Activated naive CD4-positive, alpha-beta T cell treated with anti-CD3 and anti-CD28 coated beads for 36 hours (primary cell): ENCODE measurements at regions not wholly inside any gene's neighbourhood (a gene's known extent, or its start where the extent isn't known, plus 50 kb on each side); places are given as distances from the start of the nearest gene placed in this dataset.

ENCODE experiments used
- CTCF ChIA-PET: fragments of 350-600 bp; sonication (Branson Sonifier 250); formaldehyde crosslinking; loops from one replicate; lab custom pipeline; 2021; ENCODE audit warnings: antibody characterized with exemption; lab: Charles Lee
- DNase-seq: peaks from one replicate; pipeline ENCODE4 v3.0.0-alpha.2; 2020
- H3K27ac Mint-ChIP-seq: one replicate; pipeline ENCODE4 v1.8.0; 2021; ENCODE audit warnings: mild to moderate bottlenecking, mixed read lengths
- H3K27me3 Mint-ChIP-seq: one replicate; pipeline ENCODE4 v1.8.0; 2021; ENCODE audit warnings: low read depth, mixed read lengths
- H3K36me3 Mint-ChIP-seq: one replicate; pipeline ENCODE4 v1.8.0; 2021; ENCODE audit warnings: low read depth, mixed read lengths
- H3K4me1 Mint-ChIP-seq: one replicate; pipeline ENCODE4 v1.8.0; 2021; ENCODE audit warnings: low read depth, mixed read lengths
- H3K4me3 Mint-ChIP-seq: one replicate; pipeline ENCODE4 v1.8.0; 2021; ENCODE audit warnings: mild to moderate bottlenecking, moderate library complexity, mixed read lengths
- H3K9me3 Mint-ChIP-seq: one replicate; pipeline ENCODE4 v1.8.0; 2021; ENCODE audit warnings: mixed read lengths
- intact Hi-C: fragments of 100-400 bp; cut with micrococcal nuclease; formaldehyde crosslinking; loops from one replicate; pipeline ENCODE4 v1.15.1; 2023

GRCh38 chr2:180474716-180475115 is 467.6 kb upstream of the CWC22 start:
- H3K4me3 Mint-ChIP-seq: no peak overlapping the region
- H3K9me3 Mint-ChIP-seq: no peaks in the 10 kb centered on the region
- intact Hi-C loops: no loop called here
- no peak for DNase-seq
- no peak overlapping the region for H3K27ac Mint-ChIP-seq
- no peaks in the 10 kb centered on the region for H3K4me1 Mint-ChIP-seq
- CTCF ChIA-PET: no interaction called here
- H3K27me3 Mint-ChIP-seq: no peaks in the 10 kb centered on the region
- no peaks in the 10 kb centered on the region for H3K36me3 Mint-ChIP-seq

- Mint-ChIP-seq H3K27ac (no peak overlapping the region), H3K4me3 (no peak overlapping the region), H3K4me1 (no peaks in the 10 kb centered on the region), H3K9me3 (no peaks in the 10 kb centered on the region), H3K36me3 (no peaks in the 10 kb centered on the region), H3K27me3 (no peaks in the 10 kb centered on the region)
- intact Hi-C loops: no loop called here
- CTCF ChIA-PET: no interaction called here
- no peak for DNase-seq
Measured at GRCh38 chr2:180473456-180473855, 466.4 kb upstream of the CWC22 start.

- intact Hi-C loops: no loop called here
- DNase-seq: no peak
- Mint-ChIP-seq H3K9me3 (no peaks in the 10 kb centered on the region), H3K27ac (no peak overlapping the region), H3K27me3 (no peaks in the 10 kb centered on the region), H3K4me3 (no peak overlapping the region), H3K36me3 (no peaks in the 10 kb centered on the region), H3K4me1 (no peaks in the 10 kb centered on the region)
- CTCF ChIA-PET: no interaction called here
Measured at GRCh38 chr2:180472133-180472532, 465.0 kb upstream of the CWC22 start.

- Mint-ChIP-seq H3K36me3 (no peaks in the 10 kb centered on the region), H3K27ac (no peak overlapping the region), H3K4me1 (no peaks in the 10 kb centered on the region), H3K9me3 (no peaks in the 10 kb centered on the region), H3K4me3 (no peak overlapping the region), H3K27me3 (peaks cover 3% of the 10 kb centered on the region)
- CTCF ChIA-PET: no interaction called here
- intact Hi-C loops: no loop called here
- no peak for DNase-seq
Measured at GRCh38 chr2:180463608-180464007, 456.5 kb upstream of the CWC22 start.

GRCh38 chr2:180461761-180462160 is 454.7 kb upstream of the CWC22 start:
- Mint-ChIP-seq H3K4me3 (no peak overlapping the region), H3K27me3 (peaks cover 3% of the 10 kb centered on the region), H3K9me3 (no peaks in the 10 kb centered on the region), H3K36me3 (no peaks in the 10 kb centered on the region), H3K27ac (no peak overlapping the region), H3K4me1 (no peaks in the 10 kb centered on the region)
- DNase-seq: no peak
- CTCF ChIA-PET: no interaction called here
- intact Hi-C loops: no loop called here

GRCh38 chr2:180456801-180457200 is 449.7 kb upstream of the CWC22 start:
- Mint-ChIP-seq H3K27ac (no peak overlapping the region), H3K36me3 (no peaks in the 10 kb centered on the region), H3K4me3 (no peak overlapping the region), H3K9me3 (no peaks in the 10 kb centered on the region), H3K27me3 (no peaks in the 10 kb centered on the region), H3K4me1 (no peaks in the 10 kb centered on the region)
- DNase-seq: no peak
- intact Hi-C loops: no loop called here
- CTCF ChIA-PET: no interaction called here

- CTCF ChIA-PET: no interaction called here
- Mint-ChIP-seq H3K4me3 (no peak overlapping the region), H3K27ac (no peak overlapping the region), H3K36me3 (no peaks in the 10 kb centered on the region), H3K4me1 (no peaks in the 10 kb centered on the region), H3K9me3 (no peaks in the 10 kb centered on the region), H3K27me3 (no peaks in the 10 kb centered on the region)
- DNase-seq: no peak
- intact Hi-C loops: no loop called here
Measured at GRCh38 chr2:180450841-180451240, 443.7 kb upstream of the CWC22 start.

GRCh38 chr2:180449171-180449915 is 442.2 kb upstream of the CWC22 start:
- H3K27me3 Mint-ChIP-seq: no peaks in the 10 kb centered on the region
- CTCF ChIA-PET: no interaction called here
- H3K27ac Mint-ChIP-seq: no peak overlapping the region
- no peak for DNase-seq
- H3K4me3 Mint-ChIP-seq: no peak overlapping the region
- H3K36me3 Mint-ChIP-seq: no peaks in the 10 kb centered on the region
- H3K9me3 Mint-ChIP-seq: no peaks in the 10 kb centered on the region
- intact Hi-C loops: no loop called here
- H3K4me1 Mint-ChIP-seq: no peaks in the 10 kb centered on the region

GRCh38 chr2:180446492-180446891 is 439.4 kb upstream of the CWC22 start:
- no peak overlapping the region for H3K27ac Mint-ChIP-seq
- H3K4me1 Mint-ChIP-seq: no peaks in the 10 kb centered on the region
- H3K27me3 Mint-ChIP-seq: no peaks in the 10 kb centered on the region
- DNase-seq: no peak
- H3K36me3 Mint-ChIP-seq: no peaks in the 10 kb centered on the region
- H3K9me3 Mint-ChIP-seq: no peaks in the 10 kb centered on the region
- CTCF ChIA-PET: no interaction called here
- H3K4me3 Mint-ChIP-seq: no peak overlapping the region
- intact Hi-C loops: no loop called here

- Mint-ChIP-seq H3K27me3 (no peaks in the 10 kb centered on the region), H3K4me3 (no peak overlapping the region), H3K27ac (no peak overlapping the region), H3K9me3 (no peaks in the 10 kb centered on the region), H3K4me1 (no peaks in the 10 kb centered on the region), H3K36me3 (no peaks in the 10 kb centered on the region)
- DNase-seq: no peak
- intact Hi-C loops: no loop called here
- CTCF ChIA-PET: no interaction called here
Measured at GRCh38 chr2:180443888-180444287, 436.8 kb upstream of the CWC22 start.

GRCh38 chr2:180442860-180443644 is 436.0 kb upstream of the CWC22 start:
- H3K4me1 Mint-ChIP-seq: no peaks in the 10 kb centered on the region
- CTCF ChIA-PET: no interaction called here
- H3K9me3 Mint-ChIP-seq: no peaks in the 10 kb centered on the region

GRCh38 chr2:180419212-180419611 is 412.1 kb upstream of the CWC22 start:
- Mint-ChIP-seq H3K27ac (no peak overlapping the region), H3K27me3 (no peaks in the 10 kb centered on the region), H3K4me3 (no peak overlapping the region), H3K9me3 (peaks cover 4% of the 10 kb centered on the region), H3K4me1 (no peaks in the 10 kb centered on the region), H3K36me3 (no peaks in the 10 kb centered on the region)
- intact Hi-C loops: no loop called here
- CTCF ChIA-PET: no interaction called here
- DNase-seq: no peak

More at GRCh38 chr2:180442860-180443644, 436.0 kb upstream of the CWC22 start:
- H3K27me3 Mint-ChIP-seq: no peaks in the 10 kb centered on the region
- no peak overlapping the region for H3K27ac Mint-ChIP-seq
- no peak overlapping the region for H3K4me3 Mint-ChIP-seq
- DNase-seq: no peak
- H3K36me3 Mint-ChIP-seq: no peaks in the 10 kb centered on the region
- intact Hi-C loops: no loop called here

- H3K27ac Mint-ChIP-seq: no peak overlapping the region
- no peaks in the 10 kb centered on the region for H3K4me1 Mint-ChIP-seq
- peaks cover 4% of the 10 kb centered on the region for H3K9me3 Mint-ChIP-seq
- CTCF ChIA-PET: no interaction called here
- intact Hi-C loops: no loop called here
- no peaks in the 10 kb centered on the region for H3K36me3 Mint-ChIP-seq
- no peak overlapping the region for H3K4me3 Mint-ChIP-seq
- DNase-seq: no peak
- H3K27me3 Mint-ChIP-seq: no peaks in the 10 kb centered on the region
Measured at GRCh38 chr2:180416627-180417026, 409.5 kb upstream of the CWC22 start.
